ENCODE measurements at regions not wholly inside any gene's neighbourhood (a gene's known extent, or its start where the extent isn't known, plus 50 kb on each side); places are given as distances from the start of the nearest gene placed in this dataset.

GRCh38 chr6:121641158-121641557 lies 205.7 kb downstream of the GJA1 start:
- TF ChIP-seq POLR2A (IDR thresholded peaks at IDR 0.05) = no peak
- no peak for TF ChIP-seq CTCF (IDR thresholded peaks at IDR 0.05)

All from thyroid gland (tissue), 4 donors.